ENCODE measurements at regions not wholly inside any gene's neighbourhood (a gene's known extent, or its start where the extent isn't known, plus 50 kb on each side); places are given as distances from the start of the nearest gene placed in this dataset.
"Not testable (repeated sequence)": the region's sequence is repeated elsewhere in the genome, so short reads cannot be mapped to it uniquely, and the experiment has no call there.

GRCh38 chr18:70405052-70405451 lies 116.2 kb downstream of the SOCS6 start:
- H3K4me3 Mint-ChIP-seq, result no peak overlapping the region
- no peaks in the 10 kb centered on the region for H3K9me3 Mint-ChIP-seq
- H3K27me3 Mint-ChIP-seq (ENCODE audit: low read depth), result peaks cover 6% of the 10 kb centered on the region
- no peaks in the 10 kb centered on the region for H3K4me1 Mint-ChIP-seq (ENCODE audit: low read depth)
- DNase-seq, result no peak
- H3K36me3 Mint-ChIP-seq (ENCODE audit: insufficient read depth), result no peaks in the 10 kb centered on the region
- no peak for ATAC-seq

- peaks cover 2% of the 10 kb centered on the region for H3K27me3 Mint-ChIP-seq (ENCODE audit: low read depth)
- ATAC-seq (no peak), DNase-seq (no peak)
- no peak overlapping the region for H3K4me3 Mint-ChIP-seq
- no peaks in the 10 kb centered on the region for H3K9me3 Mint-ChIP-seq
- H3K36me3 Mint-ChIP-seq (ENCODE audit: insufficient read depth), result no peaks in the 10 kb centered on the region
- H3K4me1 Mint-ChIP-seq (ENCODE audit: low read depth), result no peaks in the 10 kb centered on the region
Measured at GRCh38 chr18:70400476-70400875, 111.6 kb downstream of the SOCS6 start.

GRCh38 chr18:70398076-70398475 lies 109.2 kb downstream of the SOCS6 start:
- H3K36me3 Mint-ChIP-seq (ENCODE audit: insufficient read depth), result no peaks in the 10 kb centered on the region
- no peak for ATAC-seq
- H3K4me1 Mint-ChIP-seq (ENCODE audit: low read depth), result no peaks in the 10 kb centered on the region
- no peak for DNase-seq
- H3K9me3 Mint-ChIP-seq, result no peaks in the 10 kb centered on the region
- H3K4me3 Mint-ChIP-seq, result no peak overlapping the region
- peaks cover 2% of the 10 kb centered on the region for H3K27me3 Mint-ChIP-seq (ENCODE audit: low read depth)

GRCh38 chr18:70397259-70397925 lies 108.5 kb downstream of the SOCS6 start:
- ATAC-seq (no peak), DNase-seq (no peak)
- H3K36me3 Mint-ChIP-seq (ENCODE audit: insufficient read depth), result no peaks in the 10 kb centered on the region
- no peaks in the 10 kb centered on the region for H3K4me1 Mint-ChIP-seq (ENCODE audit: low read depth)
- H3K27me3 Mint-ChIP-seq (ENCODE audit: low read depth), result peaks cover 6% of the 10 kb centered on the region
- H3K4me3 Mint-ChIP-seq, result no peak overlapping the region
- H3K9me3 Mint-ChIP-seq, result no peaks in the 10 kb centered on the region

- not testable (repeated sequence) for H3K4me1 Mint-ChIP-seq (ENCODE audit: low read depth); DNase-seq; H3K4me3 Mint-ChIP-seq; H3K27me3 Mint-ChIP-seq (ENCODE audit: low read depth); H3K36me3 Mint-ChIP-seq (ENCODE audit: insufficient read depth); H3K9me3 Mint-ChIP-seq; ATAC-seq
Measured at GRCh38 chr18:70395771-70396170, 106.9 kb downstream of the SOCS6 start.

GRCh38 chr18:70394672-70395071 lies 105.8 kb downstream of the SOCS6 start:
- Mint-ChIP-seq H3K27me3 (ENCODE audit: low read depth) (peaks cover 6% of the 10 kb centered on the region), H3K9me3 (no peaks in the 10 kb centered on the region), H3K36me3 (ENCODE audit: insufficient read depth) (no peaks in the 10 kb centered on the region), H3K4me3 (no peak overlapping the region), H3K4me1 (ENCODE audit: low read depth) (no peaks in the 10 kb centered on the region)
- DNase-seq (no peak), ATAC-seq (no peak)

GRCh38 chr18:70390371-70391090 lies 101.7 kb downstream of the SOCS6 start:
- H3K9me3 Mint-ChIP-seq, result no peaks in the 10 kb centered on the region
- no peaks in the 10 kb centered on the region for H3K36me3 Mint-ChIP-seq (ENCODE audit: insufficient read depth)
- no peaks in the 10 kb centered on the region for H3K4me1 Mint-ChIP-seq (ENCODE audit: low read depth)
- ATAC-seq (no peak), DNase-seq (no peak)
- H3K4me3 Mint-ChIP-seq, result no peak overlapping the region
- H3K27me3 Mint-ChIP-seq (ENCODE audit: low read depth), result peaks cover 6% of the 10 kb centered on the region

GRCh38 chr18:70389036-70389435 lies 100.2 kb downstream of the SOCS6 start:
- not testable (repeated sequence) for H3K27me3 Mint-ChIP-seq (ENCODE audit: low read depth); H3K36me3 Mint-ChIP-seq (ENCODE audit: insufficient read depth); DNase-seq

GRCh38 chr18:70387027-70387426 lies 98.2 kb downstream of the SOCS6 start:
- Mint-ChIP-seq H3K9me3 (no peaks in the 10 kb centered on the region), H3K36me3 (ENCODE audit: insufficient read depth) (no peaks in the 10 kb centered on the region), H3K27me3 (ENCODE audit: low read depth) (no peaks in the 10 kb centered on the region), H3K4me1 (ENCODE audit: low read depth) (no peaks in the 10 kb centered on the region), H3K4me3 (no peak overlapping the region)
- ATAC-seq, result no peak
- DNase-seq, result no peak

More at GRCh38 chr18:70389036-70389435, 100.2 kb downstream of the SOCS6 start:
- H3K9me3 Mint-ChIP-seq; H3K4me1 Mint-ChIP-seq (ENCODE audit: low read depth); ATAC-seq; H3K4me3 Mint-ChIP-seq: not testable (repeated sequence)

- no peaks in the 10 kb centered on the region for H3K36me3 Mint-ChIP-seq (ENCODE audit: insufficient read depth)
- ATAC-seq (no peak), DNase-seq (no peak)
- no peaks in the 10 kb centered on the region for H3K27me3 Mint-ChIP-seq (ENCODE audit: low read depth)
- no peaks in the 10 kb centered on the region for H3K4me1 Mint-ChIP-seq (ENCODE audit: low read depth)
- no peaks in the 10 kb centered on the region for H3K9me3 Mint-ChIP-seq
- H3K4me3 Mint-ChIP-seq, result no peak overlapping the region
Measured at GRCh38 chr18:70386582-70386981, 97.7 kb downstream of the SOCS6 start.

GRCh38 chr18:70385474-70385873 lies 96.6 kb downstream of the SOCS6 start:
- Mint-ChIP-seq H3K27me3 (ENCODE audit: low read depth) (no peaks in the 10 kb centered on the region), H3K4me1 (ENCODE audit: low read depth) (no peaks in the 10 kb centered on the region)
- no peak for ATAC-seq

GRCh38 chr18:70384181-70384790 lies 95.4 kb downstream of the SOCS6 start:
- ATAC-seq (peak in 1 of 2 donors; percentile 35), DNase-seq (no peak)

More at GRCh38 chr18:70385474-70385873, 96.6 kb downstream of the SOCS6 start:
- no peaks in the 10 kb centered on the region for H3K36me3 Mint-ChIP-seq (ENCODE audit: insufficient read depth)
- no peaks in the 10 kb centered on the region for H3K9me3 Mint-ChIP-seq
- H3K4me3 Mint-ChIP-seq, result no peak overlapping the region
- DNase-seq, result no peak

GRCh38 chr18:70382992-70383717 lies 94.3 kb downstream of the SOCS6 start:
- ATAC-seq (no peak), DNase-seq (no peak)
- Mint-ChIP-seq H3K36me3 (ENCODE audit: insufficient read depth) (no peaks in the 10 kb centered on the region), H3K27me3 (ENCODE audit: low read depth) (no peaks in the 10 kb centered on the region), H3K9me3 (no peaks in the 10 kb centered on the region), H3K4me3 (no peak overlapping the region), H3K4me1 (ENCODE audit: low read depth) (no peaks in the 10 kb centered on the region)

More at GRCh38 chr18:70384181-70384790, 95.4 kb downstream of the SOCS6 start:
- no peak overlapping the region for H3K4me3 Mint-ChIP-seq
- H3K36me3 Mint-ChIP-seq (ENCODE audit: insufficient read depth), result no peaks in the 10 kb centered on the region
- H3K4me1 Mint-ChIP-seq (ENCODE audit: low read depth), result no peaks in the 10 kb centered on the region
- no peaks in the 10 kb centered on the region for H3K27me3 Mint-ChIP-seq (ENCODE audit: low read depth)
- H3K9me3 Mint-ChIP-seq, result no peaks in the 10 kb centered on the region

GRCh38 chr18:70382017-70382416 lies 93.2 kb downstream of the SOCS6 start:
- Mint-ChIP-seq H3K9me3 (no peaks in the 10 kb centered on the region), H3K4me1 (ENCODE audit: low read depth) (no peaks in the 10 kb centered on the region), H3K4me3 (no peak overlapping the region), H3K27me3 (ENCODE audit: low read depth) (no peaks in the 10 kb centered on the region), H3K36me3 (ENCODE audit: insufficient read depth) (no peaks in the 10 kb centered on the region)
- ATAC-seq (no peak), DNase-seq (no peak)
